Hematopoietic multipotent progenitor cell treated with erythropoietin and hydrocortisone succinate and interleukin-3 and kit ligand, for 6 days (in vitro differentiated cells): ENCODE measurements at regions not wholly inside any gene's neighbourhood (a gene's known extent, or its start where the extent isn't known, plus 50 kb on each side); places are given as distances from the start of the nearest gene placed in this dataset.

ENCODE experiments used
- DNase-seq: peaks from one replicate; pipeline ENCODE4 v3.0.0-alpha.2; 2015

DNA sequence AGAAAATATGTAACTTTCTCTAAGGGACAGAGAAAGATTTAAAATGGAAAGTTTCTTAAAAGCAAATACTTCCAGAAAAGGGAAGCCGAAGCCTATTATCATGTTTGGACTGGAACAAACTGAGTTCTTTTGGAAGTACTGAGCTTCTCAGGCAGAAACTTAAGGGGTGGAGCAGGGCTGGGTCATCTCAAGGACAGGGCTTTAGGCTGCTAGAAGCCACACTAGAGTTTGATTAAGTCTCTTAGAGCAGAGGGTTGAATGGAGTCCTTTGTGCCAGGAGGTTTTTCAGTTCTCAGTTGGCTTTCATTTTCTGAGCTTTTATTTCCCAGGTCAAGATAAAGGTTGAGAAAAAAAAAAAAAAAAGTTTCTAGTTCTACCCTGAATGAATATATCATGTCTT, 432.7 kb downstream of the SLITRK5 start:
- no peak for DNase-seq

- no peak for DNase-seq
These were observed 433.4 kb downstream of the SLITRK5 start for GRCh38 chr13:88104576-88104975.

- no peak for DNase-seq
These were observed 436.4 kb downstream of the SLITRK5 start for GRCh38 chr13:88107570-88107969.

- peak; percentile 9 for DNase-seq
These were observed 441.4 kb downstream of the SLITRK5 start for GRCh38 chr13:88112526-88112925.

DNA sequence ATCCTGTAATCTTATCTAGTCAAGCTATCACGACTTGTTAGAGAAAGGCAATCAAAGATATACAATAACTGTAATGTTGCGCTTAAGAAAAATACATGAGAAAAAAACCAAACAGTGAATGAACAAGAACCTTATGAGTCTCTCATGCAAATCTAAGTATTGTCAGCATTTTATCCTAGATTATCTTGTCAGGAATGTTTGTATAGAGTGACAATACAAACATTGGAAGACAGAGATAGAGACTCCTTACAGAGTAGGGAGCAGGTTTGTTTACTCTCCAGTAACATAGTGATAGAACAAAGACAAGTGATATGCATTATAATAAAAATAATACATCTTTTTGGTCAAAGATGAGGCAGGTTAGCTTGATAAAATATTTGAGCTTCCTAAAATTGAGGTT, 444.8 kb downstream of the SLITRK5 start:
- DNase-seq = no peak

- DNase-seq = no peak
These were observed 447.8 kb downstream of the SLITRK5 start for GRCh38 chr13:88118952-88119351.

DNA sequence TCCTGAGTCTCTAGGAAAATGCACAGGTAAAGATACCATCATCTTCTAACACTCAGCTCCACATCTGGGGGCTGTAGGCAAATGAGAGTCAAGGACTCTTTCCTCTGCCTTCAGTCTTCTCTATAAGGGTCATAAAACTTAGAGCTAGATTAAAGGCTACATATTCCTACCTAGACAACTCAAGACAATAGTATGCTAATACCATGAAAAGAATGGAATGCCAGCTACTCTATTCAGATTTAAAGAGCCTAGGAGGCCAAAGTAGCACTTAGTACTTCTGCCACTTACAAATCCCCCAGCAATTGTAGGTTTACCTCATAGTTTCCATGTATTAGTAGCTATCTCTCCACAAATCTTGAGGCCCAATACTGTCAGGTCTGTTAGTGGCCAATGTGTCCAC, 453.0 kb downstream of the SLITRK5 start:
- DNase-seq = no peak

GRCh38 chr13:88125055-88125454, 453.9 kb downstream of the SLITRK5 start:
- DNase-seq = no peak

DNA sequence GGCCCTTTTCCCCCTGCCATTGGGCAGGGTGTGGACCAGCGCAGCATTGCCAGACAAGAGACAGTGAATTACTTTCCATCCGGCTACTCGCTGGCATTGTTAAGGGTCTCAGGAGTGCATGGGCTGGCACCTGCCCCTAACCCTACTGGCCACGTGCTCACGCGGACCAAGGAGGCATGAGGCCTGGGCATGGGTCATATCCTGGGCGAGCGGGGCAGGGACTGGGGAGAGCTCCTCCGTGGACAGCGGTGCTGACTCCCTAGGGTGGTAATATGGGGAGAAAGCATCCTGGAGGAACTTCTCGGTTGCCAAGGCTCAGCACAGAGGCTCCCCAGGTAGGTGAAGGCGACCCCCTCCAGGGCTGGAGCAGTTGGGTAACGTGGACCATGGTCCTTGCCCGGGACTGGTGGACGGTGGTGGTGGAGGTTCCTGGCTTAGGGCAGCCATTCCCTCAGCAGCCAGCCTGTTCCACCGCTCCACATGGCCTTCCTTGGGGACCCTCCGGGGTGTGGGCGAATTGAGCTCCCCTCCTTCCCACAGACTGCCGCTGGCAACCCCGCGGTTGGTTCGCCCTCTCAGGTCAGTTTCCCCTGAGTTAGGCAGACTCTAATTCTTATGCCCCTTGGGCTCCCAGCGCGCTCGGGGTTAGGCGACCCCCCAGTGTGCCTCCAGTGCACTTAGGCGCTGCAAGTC, 465.1 kb downstream of the SLITRK5 start:
- DNase-seq = no peak

- no peak for DNase-seq
These were observed 471.5 kb downstream of the SLITRK5 start for GRCh38 chr13:88142653-88143052.

GRCh38 chr13:88144580-88144979, 473.4 kb downstream of the SLITRK5 start:
- no peak for DNase-seq

DNA sequence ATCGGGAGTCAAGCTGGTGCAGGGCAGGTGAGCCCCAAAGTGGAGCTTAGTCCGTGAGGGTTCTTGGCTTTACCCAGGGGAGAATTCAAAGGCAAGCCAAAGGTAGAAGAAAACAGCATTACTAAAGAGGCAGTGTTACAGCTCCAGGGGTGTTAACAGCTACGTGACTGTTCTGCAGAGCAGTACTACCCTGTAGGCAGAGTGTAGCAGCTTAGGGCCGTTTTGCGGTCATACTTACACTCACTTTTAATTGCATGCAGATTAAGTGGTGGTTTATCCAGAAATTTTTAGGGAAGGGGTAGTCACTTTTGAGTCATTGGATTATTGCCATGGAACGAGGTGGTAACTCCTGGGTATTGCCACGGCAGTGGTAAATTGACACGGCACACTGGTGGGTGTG, 482.2 kb downstream of the SLITRK5 start:
- no peak for DNase-seq

- DNase-seq = no peak
These were observed 482.8 kb downstream of the SLITRK5 start for GRCh38 chr13:88154001-88154400.

DNA sequence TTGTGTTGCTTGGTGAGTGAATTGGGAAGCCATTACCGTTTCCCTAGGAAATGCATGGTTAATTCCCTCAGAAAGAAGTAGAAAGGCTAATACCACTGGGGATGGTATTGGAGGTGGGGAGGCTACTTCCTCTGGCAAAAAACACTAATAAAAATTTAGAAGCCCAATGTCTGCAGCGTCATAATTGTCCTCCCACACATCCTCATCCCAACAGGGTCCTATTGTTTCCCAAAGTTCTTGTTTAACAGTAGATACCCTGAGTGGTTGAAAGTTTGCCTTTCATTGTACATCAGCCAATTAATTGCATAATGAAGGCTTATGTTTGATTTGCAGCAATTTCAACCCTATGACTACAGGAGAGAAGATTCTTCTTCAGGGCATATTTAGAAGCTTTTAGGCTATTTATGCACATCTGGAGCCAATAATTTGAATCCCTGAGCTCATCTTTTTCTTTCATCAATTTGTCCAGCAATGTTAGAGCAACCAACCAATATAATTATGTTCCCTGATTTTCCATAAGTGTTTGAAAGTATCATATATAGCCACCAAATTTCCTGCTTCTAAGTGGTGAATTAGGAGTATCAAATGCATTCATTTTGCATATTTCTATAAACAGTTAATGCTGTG, 491.0 kb downstream of the SLITRK5 start:
- DNase-seq = no peak

GRCh38 chr13:88176231-88176630, 505.1 kb downstream of the SLITRK5 start:
- DNase-seq = no peak

GRCh38 chr13:88183440-88183839, 512.3 kb downstream of the SLITRK5 start:
- DNase-seq = no peak

DNA sequence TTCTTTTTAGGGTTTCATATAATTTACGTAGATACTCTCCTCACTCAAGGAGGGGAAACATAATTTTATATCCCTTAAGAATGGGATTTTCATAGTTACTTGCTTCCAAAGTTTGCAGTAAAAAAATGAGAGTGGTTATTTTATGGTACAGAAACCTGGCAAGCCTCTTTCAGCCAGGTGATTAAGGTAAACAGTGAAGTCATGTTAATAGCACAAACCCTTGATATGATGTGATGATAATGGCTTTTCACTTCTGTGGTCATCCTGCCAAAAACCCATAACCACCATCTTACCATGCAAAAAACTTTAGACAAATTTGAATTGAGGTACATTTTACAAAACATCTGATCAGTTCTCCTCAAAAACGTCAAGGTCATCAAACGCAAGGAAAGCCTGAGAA, 517.8 kb downstream of the SLITRK5 start:
- no peak for DNase-seq

DNA sequence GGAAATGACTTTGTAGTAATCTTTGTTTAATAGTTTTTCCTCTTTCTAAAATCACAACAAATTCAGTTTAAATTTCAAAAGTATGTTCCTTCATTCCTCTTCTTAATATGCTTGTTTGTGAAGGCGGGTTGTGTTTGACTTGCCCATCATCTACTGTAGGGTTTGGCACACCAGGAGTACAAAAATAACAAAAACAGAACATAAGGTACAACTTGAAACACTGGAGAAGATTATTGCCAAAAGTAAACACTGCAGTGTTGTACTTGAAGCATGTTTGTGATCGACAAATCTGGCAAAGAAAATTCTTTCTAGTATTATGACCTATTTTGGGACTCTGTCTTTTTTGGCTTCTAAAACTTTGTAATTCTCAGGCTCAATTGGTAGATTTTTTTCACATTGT, 518.6 kb downstream of the SLITRK5 start:
- DNase-seq = no peak

- no peak for DNase-seq
These were observed 524.9 kb downstream of the SLITRK5 start for GRCh38 chr13:88196106-88196505.

DNA sequence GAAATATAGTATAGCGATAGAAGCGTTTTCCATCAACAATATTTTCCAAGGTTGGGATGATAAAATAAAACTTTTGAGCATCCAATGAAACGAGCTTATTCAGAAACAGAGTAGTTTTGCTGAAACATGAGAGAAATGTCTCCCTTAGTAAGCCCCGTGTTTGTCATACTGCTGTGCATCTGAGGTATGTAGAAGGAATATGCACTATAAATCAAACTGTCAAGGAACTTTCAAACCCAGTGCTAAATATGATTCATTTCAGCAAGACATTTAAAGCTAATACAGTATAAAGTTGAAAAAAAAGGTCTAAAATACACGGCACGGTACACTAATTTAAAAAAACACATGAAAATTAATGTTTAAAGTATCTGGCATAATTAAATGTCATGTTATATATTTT, 546.2 kb downstream of the SLITRK5 start:
- DNase-seq = no peak

GRCh38 chr13:88217883-88218282, 546.7 kb downstream of the SLITRK5 start:
- DNase-seq = no peak

GRCh38 chr13:88223958-88224357, 552.8 kb downstream of the SLITRK5 start:
- no peak for DNase-seq

- DNase-seq = no peak
These were observed 564.3 kb downstream of the SLITRK5 start for GRCh38 chr13:88235441-88235840.

DNA sequence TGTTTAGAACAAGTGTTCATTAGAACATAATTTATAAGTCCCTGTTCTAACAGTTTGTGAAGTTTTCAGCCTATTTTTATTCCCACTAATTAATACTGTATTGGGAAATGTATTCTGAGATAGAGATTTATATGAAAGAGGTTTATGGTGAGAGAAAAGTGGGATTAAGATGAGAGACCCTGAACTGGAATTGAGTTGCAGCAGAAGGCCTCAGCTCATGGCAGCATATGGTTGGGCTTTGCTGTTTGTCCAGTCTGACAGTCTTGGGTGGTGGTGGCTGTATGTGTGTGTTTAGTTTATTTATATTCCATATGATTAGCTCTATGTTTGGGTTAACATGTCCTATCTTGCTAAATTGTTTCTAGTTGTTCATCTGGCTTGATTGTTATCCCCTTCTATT, 575.1 kb downstream of the SLITRK5 start:
- DNase-seq = no peak

- DNase-seq = no peak
These were observed 577.2 kb downstream of the SLITRK5 start for GRCh38 chr13:88248393-88248792.
